ENCODE measurements at regions not wholly inside any gene's neighbourhood (a gene's known extent, or its start where the extent isn't known, plus 50 kb on each side); places are given as distances from the start of the nearest gene placed in this dataset.

DNA sequence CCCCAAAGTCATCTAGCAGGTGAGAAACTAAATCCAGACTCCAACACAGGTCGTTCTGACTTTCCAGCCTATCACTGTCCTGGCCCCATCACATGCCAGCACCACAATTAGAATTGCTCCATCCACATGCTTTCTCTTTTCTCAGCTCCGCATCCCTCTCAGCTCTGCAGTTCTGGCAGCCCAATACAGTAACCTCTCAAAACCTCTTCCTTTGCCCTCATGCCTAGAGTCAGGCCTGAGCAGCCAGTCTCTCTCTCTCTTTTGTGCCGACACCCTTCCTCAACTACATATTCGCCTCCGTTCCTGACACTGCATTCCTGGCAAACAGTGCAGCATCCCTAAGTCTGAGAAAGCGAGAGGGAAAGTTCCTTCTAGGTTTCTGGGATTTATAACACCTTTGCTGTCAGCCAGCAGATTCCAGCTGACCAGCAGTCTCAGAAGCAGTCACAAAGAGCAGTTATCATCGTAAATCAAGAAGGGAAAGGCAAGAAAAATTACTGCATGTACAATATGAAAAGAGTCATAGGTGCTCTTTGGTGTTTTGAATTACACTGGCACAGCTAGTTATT is 258.0 kb downstream of the FAT3 start:
- Histone ChIP-seq H3K4me1 (ENCODE audit: insufficient read depth) (no peaks in the 10 kb centered on the region), H3K36me3 (no peaks in the 10 kb centered on the region), H3K27ac (no peak overlapping the region), H3K9me3 (no peaks in the 10 kb centered on the region), H3K27me3 (no peaks in the 10 kb centered on the region), H3K4me3 (no peak overlapping the region)
- WGBS, 3 donors: 57 to 68% (median 67%) methylated on average over 7 of the region's 7 CpGs
- intact Hi-C loops (cut with DNase I): no loop called here
- no peak for DNase-seq
- TF ChIP-seq, protein P1, sequence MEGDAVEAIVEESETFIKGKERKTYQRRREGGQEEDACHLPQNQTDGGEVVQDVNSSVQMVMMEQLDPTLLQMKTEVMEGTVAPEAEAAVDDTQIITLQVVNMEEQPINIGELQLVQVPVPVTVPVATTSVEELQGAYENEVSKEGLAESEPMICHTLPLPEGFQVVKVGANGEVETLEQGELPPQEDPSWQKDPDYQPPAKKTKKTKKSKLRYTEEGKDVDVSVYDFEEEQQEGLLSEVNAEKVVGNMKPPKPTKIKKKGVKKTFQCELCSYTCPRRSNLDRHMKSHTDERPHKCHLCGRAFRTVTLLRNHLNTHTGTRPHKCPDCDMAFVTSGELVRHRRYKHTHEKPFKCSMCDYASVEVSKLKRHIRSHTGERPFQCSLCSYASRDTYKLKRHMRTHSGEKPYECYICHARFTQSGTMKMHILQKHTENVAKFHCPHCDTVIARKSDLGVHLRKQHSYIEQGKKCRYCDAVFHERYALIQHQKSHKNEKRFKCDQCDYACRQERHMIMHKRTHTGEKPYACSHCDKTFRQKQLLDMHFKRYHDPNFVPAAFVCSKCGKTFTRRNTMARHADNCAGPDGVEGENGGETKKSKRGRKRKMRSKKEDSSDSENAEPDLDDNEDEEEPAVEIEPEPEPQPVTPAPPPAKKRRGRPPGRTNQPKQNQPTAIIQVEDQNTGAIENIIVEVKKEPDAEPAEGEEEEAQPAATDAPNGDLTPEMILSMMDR (IDR thresholded peaks at IDR 0.05): no peak

DNA sequence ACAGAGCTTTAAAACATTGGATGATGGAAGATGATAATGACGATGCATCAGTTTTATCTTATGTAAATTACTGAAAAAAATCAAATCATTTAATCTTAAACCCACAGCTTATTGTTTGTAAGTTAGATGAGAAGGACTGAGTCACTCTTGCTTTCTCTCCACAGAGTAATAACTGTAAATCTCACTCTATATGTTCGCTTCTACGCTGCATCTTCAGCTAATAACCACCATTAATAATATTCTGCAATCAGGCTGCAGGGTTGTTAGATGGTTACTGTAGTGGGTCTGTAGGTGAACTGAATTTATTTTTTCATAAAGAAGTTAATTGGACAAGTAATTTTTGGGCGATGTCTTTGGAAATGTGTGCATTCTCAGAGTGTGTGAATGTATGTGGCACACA is 260.0 kb downstream of the FAT3 start:
- Histone ChIP-seq H3K9me3 (no peaks in the 10 kb centered on the region), H3K27me3 (no peaks in the 10 kb centered on the region), H3K4me3 (no peak overlapping the region), H3K4me1 (ENCODE audit: insufficient read depth) (no peaks in the 10 kb centered on the region), H3K36me3 (no peaks in the 10 kb centered on the region), H3K27ac (no peak overlapping the region)
- intact Hi-C loops (cut with DNase I): no loop called here
- DNase-seq: no peak
- TF ChIP-seq POLR2A (IDR thresholded peaks at IDR 0.05): no peak
- no peak for TF ChIP-seq EP300 (IDR thresholded peaks at IDR 0.05)
- TF ChIP-seq, protein P1 (IDR thresholded peaks at IDR 0.05): no peak
- WGBS, 3 donors: 93 to 95% (median 93%) methylated on average over 4 of the region's 4 CpGs

DNA sequence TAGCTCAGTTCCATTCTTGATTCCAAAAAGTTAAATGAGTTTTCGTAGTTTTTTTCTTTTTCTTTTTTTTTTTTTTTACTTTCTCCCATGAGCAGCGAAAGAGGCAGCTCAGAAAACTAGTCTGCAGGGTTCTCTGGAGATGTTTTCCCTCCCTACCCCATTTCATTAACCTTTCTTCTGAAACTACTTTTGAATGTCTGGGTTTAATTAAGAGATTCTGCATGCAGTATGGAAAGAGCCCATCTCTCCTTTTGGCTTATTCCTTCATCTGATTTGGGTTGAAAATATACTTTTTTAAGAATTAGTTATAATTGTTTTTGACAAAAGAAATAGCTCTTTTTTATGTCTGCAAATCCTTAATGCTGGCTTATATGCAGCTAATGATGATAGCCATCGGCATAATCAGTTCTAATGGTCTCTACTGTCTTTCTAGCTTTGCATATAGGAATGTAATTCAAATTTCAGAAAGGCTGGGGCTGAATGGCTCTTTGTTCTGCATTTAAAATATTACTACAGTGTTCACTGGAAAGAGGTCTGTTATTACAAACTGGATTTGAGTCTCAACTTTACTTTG is 265.3 kb downstream of the FAT3 start:
- H3K9me3 ChIP-seq: no peaks in the 10 kb centered on the region
- H3K36me3 ChIP-seq: no peaks in the 10 kb centered on the region
- WGBS, 3 donors: 87 to 93% (median 92%) methylated on average over 3 of the region's 3 CpGs
- no peak overlapping the region for H3K27ac ChIP-seq
- TF ChIP-seq, protein P1 (IDR thresholded peaks at IDR 0.05): no peak
- no peak for TF ChIP-seq POLR2A (IDR thresholded peaks at IDR 0.05)
- TF ChIP-seq EP300 (IDR thresholded peaks at IDR 0.05): no peak
- no peaks in the 10 kb centered on the region for H3K4me1 ChIP-seq (ENCODE audit: insufficient read depth)
- H3K27me3 ChIP-seq: no peaks in the 10 kb centered on the region
- intact Hi-C loops (cut with DNase I): no loop called here
- DNase-seq: no peak
- H3K4me3 ChIP-seq: no peak overlapping the region

DNA sequence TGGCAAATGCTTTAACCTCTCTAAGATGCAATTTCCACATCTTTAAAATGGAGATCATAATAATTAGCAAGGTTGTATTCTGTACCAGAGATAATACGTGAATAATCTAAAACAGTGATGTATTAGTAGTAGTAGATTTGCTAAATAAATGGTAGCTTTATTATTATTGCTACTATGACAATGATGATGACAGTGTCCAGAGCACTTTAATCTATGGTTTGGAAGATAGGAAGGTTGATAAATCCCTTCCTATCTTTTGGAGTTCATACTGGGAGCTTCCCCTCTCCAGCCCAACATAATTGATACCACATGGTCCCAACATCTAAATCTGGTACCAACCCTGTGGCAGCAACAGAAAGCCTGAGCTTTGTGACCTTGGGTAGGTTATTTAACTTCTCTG is 267.8 kb downstream of the FAT3 start:
- intact Hi-C loops (cut with DNase I): no loop called here
- H3K27me3 ChIP-seq: no peaks in the 10 kb centered on the region
- H3K4me3 ChIP-seq: no peak overlapping the region
- DNase-seq: no peak
- H3K36me3 ChIP-seq: no peaks in the 10 kb centered on the region
- no peaks in the 10 kb centered on the region for H3K4me1 ChIP-seq (ENCODE audit: insufficient read depth)
- no peaks in the 10 kb centered on the region for H3K9me3 ChIP-seq
- 91 to 96% (median 93%) methylated on average over 1 of the region's 1 CpG for WGBS, 3 donors
- no peak overlapping the region for H3K27ac ChIP-seq
- TF ChIP-seq EP300 (IDR thresholded peaks at IDR 0.05): no peak
- no peak for TF ChIP-seq POLR2A (IDR thresholded peaks at IDR 0.05)
- TF ChIP-seq, protein P1 (IDR thresholded peaks at IDR 0.05): no peak
